NCI-H146 (cell line): ENCODE measurements at regions not wholly inside any gene's neighbourhood (a gene's known extent, or its start where the extent isn't known, plus 50 kb on each side); places are given as distances from the start of the nearest gene placed in this dataset.
"Not testable (repeated sequence)": the region's sequence is repeated elsewhere in the genome, so short reads cannot be mapped to it uniquely, and the experiment has no call there.

ENCODE experiments used
- DNase-seq: peaks from one replicate; lab custom pipeline; 2025; lab: John Stamatoyannopoulos, UW

- no peak for DNase-seq
Observed at GRCh38 chr18:30828700-30829099, 213.8 kb downstream of the DSC3 start.

GRCh38 chr18:30819619-30820018, 222.9 kb downstream of the DSC3 start:
- no peak for DNase-seq

DNA sequence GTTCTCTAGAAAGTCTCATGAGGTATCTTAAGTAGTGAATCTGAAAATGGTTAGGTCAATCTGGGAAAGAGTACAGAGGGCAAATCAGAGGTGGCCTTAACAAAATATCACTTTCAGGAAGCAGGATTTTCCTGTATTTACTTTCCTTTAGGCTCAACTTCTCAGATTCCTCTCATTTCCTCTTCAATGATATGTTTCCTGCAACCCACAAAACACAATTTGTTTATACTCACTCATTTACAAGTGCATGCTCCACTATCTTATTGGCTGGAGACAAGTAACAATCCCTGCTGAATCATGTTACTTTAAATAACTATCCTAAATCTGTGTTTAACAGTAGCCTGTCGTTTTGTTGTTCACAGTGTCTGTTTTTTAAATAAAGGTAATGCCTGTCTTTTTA, 228.1 kb downstream of the DSC3 start:
- DNase-seq: no peak

GRCh38 chr18:30811580-30811979, 231.0 kb downstream of the DSC3 start:
- no peak for DNase-seq

GRCh38 chr18:30810580-30810979, 232.0 kb downstream of the DSC3 start:
- no peak for DNase-seq

DNA sequence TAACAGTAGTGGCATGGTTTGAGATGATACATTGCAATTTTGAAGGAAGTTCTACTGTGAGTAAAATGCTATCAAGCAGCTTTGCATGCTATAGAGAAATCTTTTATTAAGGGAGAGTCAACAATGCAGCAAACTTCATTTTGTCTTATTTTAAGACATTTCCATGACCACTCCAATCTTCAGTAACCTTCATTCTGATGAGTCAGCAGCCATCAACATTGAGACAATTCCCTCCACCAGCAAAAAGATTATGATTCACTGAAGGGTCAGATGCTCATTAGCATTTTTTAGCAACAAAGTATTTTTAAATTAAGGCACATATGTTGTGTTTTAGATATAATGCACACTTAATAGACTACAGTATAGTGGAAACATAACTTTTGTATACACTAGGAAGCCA, 235.7 kb downstream of the DSC3 start:
- DNase-seq: no peak

GRCh38 chr18:30800800-30801199, 241.7 kb downstream of the DSC3 start:
- no peak for DNase-seq

DNA sequence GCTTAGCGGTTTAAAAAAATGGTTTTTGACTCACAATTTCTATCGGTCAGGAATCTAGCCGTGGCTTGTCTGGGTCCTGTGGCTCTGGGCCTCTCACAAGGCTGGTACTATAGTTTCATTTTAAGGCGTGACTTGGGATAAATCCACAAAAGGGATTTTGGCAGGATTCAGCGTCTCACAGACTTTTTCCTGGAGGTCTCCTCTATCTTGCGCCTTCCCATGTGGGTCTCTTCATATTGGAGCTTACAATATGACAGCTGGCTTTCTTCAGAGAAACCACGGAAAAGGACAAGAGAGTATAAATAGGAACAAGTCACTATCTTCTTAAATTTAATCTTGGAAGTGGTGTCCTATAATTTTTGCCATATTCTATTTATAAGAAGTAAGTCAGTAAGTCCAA, 250.5 kb downstream of the DSC3 start:
- no peak for DNase-seq

DNA sequence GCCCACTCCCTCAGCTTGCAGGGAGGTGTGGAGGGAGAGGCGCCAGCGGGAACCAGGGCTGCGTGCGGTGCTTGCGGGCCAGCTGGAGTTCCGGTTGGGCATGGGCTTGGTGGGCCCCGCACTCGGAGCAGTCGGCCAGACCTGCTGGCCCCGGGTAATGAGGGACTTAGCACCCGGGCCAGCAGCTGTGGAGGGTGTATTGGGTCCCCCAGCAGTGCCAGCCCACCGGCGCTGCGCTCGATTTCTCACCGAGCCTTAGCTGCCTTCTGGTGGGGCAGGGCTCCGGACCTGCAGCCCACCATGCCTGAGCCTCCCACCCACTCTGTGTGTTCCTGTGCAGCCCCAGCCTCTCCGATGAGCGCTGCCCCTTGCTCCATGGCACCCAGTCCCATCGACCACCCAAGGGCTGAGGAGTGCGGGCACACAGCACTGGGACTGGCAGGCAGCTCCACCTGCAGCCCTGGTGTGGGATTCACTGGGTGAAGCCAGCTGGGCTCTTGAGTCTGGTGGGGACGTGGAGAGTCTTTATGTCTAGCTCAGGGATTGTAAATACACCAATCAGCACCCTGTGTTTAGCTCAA, 254.0 kb downstream of the DSC3 start:
- not testable (repeated sequence) for DNase-seq

- no peak for DNase-seq
Observed at GRCh38 chr18:30787410-30787809, 255.1 kb downstream of the DSC3 start.

DNA sequence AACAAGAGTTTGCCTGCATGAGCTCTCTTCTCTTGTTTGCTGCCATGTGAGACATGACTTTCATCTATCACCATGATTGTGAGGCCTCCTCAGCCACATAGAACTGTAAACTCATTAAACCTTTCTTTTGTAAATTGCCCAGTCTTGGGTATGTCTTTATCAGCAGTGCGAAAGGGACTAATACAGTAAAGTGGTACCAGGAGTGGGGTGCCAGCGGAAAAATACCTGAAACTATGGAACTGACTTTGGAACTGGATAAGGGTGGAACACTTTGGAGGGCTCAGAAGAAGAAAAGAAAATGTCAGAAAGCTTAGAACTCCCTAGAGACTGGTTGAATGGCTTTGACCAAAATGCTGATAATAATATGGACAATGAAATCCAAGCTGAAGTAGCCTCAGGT, 260.9 kb downstream of the DSC3 start:
- no peak for DNase-seq

DNA sequence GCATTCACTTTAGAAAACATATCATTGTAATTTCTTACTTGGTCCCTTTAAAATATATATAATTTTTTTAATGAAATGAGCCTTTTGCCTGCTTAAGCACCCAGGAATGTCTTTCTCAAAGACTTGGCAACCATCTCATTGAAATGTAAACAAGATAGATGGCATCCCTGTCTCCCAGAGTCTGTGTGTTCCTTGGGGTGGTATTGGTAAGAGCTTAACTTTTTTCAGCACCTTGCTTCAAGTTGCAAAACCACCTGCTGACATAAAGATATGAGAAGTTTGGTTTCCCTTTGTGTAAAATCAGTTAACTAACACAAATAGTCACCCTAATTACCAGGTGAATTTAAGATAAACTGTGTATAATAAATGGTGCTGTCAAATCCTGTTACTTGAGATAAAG, 266.9 kb downstream of the DSC3 start:
- DNase-seq: no peak

- DNase-seq: not testable (repeated sequence)
Observed at GRCh38 chr18:30772170-30772569, 270.4 kb downstream of the DSC3 start.

- no peak for DNase-seq
Observed at GRCh38 chr18:30766053-30766452, 276.5 kb downstream of the DSC3 start.

GRCh38 chr18:30765247-30765646, 277.3 kb downstream of the DSC3 start:
- DNase-seq: no peak

DNA sequence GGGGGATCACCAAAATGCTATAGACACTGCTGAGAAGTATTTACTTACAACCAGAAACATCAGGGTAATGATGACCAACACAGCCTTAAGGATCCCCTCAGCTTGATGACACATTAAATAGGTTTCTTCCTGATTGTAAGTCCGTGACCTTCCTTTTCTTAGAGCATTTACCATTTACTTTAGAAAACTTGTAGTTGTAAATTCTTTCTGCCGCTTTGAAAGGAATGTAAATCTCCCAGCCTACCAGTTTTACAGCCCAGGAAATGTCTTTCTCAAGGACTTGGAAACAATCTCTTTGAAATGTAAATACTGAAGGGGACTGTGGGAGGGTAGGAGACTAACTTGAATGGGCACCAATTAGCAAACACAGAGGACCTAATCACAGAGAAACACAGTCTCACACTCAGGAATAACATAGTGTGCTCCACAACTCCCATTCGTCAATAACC, 278.6 kb downstream of the DSC3 start:
- DNase-seq: no peak

DNA sequence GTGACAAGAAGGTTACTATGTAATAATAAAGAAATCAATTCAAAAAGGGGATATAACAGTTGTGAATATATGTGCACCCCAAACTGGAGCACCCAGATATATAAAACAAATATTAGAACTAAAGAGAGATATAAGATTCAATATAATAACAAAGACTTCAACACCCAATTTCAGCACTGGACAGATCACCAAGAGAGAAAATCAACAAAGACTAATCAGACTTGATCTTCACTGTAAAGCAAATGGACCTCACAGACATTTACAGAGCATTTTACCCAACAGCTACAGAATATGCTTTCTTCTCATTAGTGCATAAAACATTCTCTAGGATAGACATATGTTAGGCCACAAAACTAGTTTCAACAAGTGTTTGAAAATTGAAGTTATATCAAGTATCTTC, 287.7 kb downstream of the DSC3 start:
- DNase-seq: no peak

DNA sequence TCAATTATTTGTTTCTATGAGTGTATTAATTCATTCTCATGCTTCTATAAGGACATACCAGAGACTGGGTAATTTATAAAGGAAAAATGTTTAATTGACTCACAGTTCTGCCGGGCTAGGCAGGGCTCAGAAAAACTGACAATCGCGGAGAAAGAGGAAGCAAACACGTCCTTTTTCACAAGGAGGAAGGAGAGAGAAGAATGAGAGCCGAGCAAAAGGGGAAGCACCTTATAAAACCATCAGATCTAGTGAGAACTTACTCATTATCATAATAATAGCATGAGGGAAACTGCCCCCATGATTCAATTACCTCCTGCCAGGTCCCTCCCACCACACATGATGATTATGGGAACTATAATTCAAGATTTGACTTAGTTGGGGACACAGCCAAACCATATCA, 294.0 kb downstream of the DSC3 start:
- no peak for DNase-seq

DNA sequence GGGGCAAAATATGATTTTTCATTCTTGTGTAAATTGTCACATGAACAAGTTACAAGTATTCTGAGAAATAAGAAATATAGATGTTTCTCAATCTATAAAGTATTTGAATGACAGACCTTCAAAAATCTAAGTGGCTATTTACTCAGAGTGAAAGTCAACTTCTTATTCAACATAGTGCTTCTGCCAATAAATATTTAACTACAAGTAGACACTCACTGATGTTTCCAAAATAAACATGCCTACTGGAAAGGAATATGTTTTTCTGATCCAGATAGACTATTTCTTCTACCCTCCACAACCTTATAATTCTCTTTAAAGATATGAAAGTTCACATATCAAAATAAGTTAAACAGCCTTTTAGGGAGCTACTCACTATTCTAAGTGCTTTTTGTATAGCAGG, 296.3 kb downstream of the DSC3 start:
- DNase-seq: no peak

GRCh38 chr18:30743033-30743432, 299.5 kb downstream of the DSC3 start:
- no peak for DNase-seq

DNA sequence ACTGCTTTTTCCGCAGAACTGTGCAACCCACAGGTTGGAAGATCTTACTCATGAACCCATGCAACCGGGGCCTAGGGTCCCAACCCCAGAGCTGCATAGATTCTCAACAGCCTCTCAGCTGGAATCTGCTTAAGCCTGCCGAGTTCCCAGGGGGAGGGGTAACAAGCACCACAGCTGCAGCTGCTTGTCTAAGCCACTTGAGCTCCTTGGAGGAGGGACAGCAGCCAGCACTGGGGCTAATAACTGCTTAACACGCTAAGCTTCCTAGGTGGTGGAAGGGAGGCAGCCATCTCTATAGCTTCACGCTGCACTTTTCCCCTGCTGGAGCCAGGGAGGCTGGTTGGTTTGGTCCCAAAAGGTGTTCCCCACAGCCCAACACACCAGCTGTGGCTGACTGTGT, 311.6 kb downstream of the DSC3 start:
- no peak for DNase-seq

DNA sequence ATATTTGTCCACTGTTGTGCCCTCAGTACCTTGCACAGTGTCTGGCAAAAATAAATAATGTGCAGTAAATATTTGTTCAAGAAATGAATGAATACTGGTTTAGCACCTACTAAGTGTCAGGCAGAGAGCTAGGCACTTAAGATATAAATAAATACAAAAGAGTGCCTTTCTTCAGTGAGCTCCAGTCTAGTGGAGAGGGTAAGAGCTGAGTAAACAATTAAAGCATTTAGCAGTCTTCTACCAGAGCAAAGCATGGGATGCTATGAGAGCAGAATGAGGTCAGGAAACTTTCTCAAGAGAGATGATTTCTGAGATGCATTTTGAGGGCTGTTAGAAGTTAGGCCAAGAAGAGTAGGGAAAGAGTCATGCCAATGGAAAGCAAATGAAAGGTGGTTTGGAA, 314.7 kb downstream of the DSC3 start:
- no peak for DNase-seq

GRCh38 chr18:30713299-30713698, 329.2 kb downstream of the DSC3 start:
- DNase-seq: no peak

DNA sequence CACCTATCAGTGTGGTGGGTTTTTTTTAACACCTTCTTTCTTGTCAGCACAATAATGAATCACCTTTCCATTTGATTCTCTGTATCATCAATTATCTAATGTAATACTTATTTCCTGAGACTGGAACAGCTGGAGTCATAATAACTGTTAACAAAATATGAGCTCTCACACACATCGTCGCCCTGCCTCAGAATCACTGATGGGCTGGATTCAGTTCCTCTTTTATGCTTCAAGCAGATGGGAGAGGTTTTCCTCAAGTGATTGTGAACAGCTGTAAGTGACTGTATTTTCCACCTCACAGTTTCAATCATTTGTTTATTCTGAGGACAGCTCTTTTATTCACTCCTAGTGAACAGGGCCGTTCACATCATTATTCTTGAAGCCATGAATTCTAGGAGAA, 330.2 kb downstream of the DSC3 start:
- DNase-seq: no peak

- DNase-seq: no peak
Observed at GRCh38 chr18:30709595-30709994, 332.9 kb downstream of the DSC3 start.
